ENCODE measurements at regions not wholly inside any gene's neighbourhood (a gene's known extent, or its start where the extent isn't known, plus 50 kb on each side); places are given as distances from the start of the nearest gene placed in this dataset.

- Histone ChIP-seq H3K4me1 (ENCODE audit: control insufficient read depth in 1 of 2, insufficient read depth in 1 of 2, low read depth in 1 of 2, low read length in 1 of 2) (no peaks in the 10 kb centered on the region), H3K27ac (no peak overlapping the region), H3K27me3 (no peaks in the 10 kb centered on the region), H3K4me3 (ENCODE audit: low read depth in 1 of 2, low read length in 1 of 2) (no peak overlapping the region), H3K9me3 (no peaks in the 10 kb centered on the region), H3K36me3 (no peaks in the 10 kb centered on the region)
- no peak for TF ChIP-seq CTCF (IDR thresholded peaks at IDR 0.05)
Measured at GRCh38 chr6:45783716-45784115, 231.9 kb downstream of the CLIC5 start.

GRCh38 chr6:45781890-45782289 is 233.8 kb downstream of the CLIC5 start:
- Histone ChIP-seq H3K27ac (no peak overlapping the region), H3K4me3 (ENCODE audit: low read depth in 1 of 2, low read length in 1 of 2) (no peak overlapping the region), H3K27me3 (no peaks in the 10 kb centered on the region), H3K9me3 (no peaks in the 10 kb centered on the region), H3K36me3 (no peaks in the 10 kb centered on the region), H3K4me1 (ENCODE audit: control insufficient read depth in 1 of 2, insufficient read depth in 1 of 2, low read depth in 1 of 2, low read length in 1 of 2) (no peaks in the 10 kb centered on the region)
- no peak for TF ChIP-seq CTCF (IDR thresholded peaks at IDR 0.05)

- no peak overlapping the region for H3K4me3 ChIP-seq (ENCODE audit: low read depth in 1 of 2, low read length in 1 of 2)
- TF ChIP-seq CTCF (IDR thresholded peaks at IDR 0.05) = no peak
- H3K36me3 ChIP-seq = no peaks in the 10 kb centered on the region
- no peaks in the 10 kb centered on the region for H3K27me3 ChIP-seq
- H3K27ac ChIP-seq = no peak overlapping the region
- no peaks in the 10 kb centered on the region for H3K4me1 ChIP-seq (ENCODE audit: control insufficient read depth in 1 of 2, insufficient read depth in 1 of 2, low read depth in 1 of 2, low read length in 1 of 2)
- H3K9me3 ChIP-seq = no peaks in the 10 kb centered on the region
Measured at GRCh38 chr6:45780523-45780922, 235.1 kb downstream of the CLIC5 start.

GRCh38 chr6:45775026-45775697 is 240.5 kb downstream of the CLIC5 start:
- peaks cover 15% of the 10 kb centered on the region for H3K27me3 ChIP-seq
- H3K4me1 ChIP-seq (ENCODE audit: control insufficient read depth in 1 of 2, insufficient read depth in 1 of 2, low read depth in 1 of 2, low read length in 1 of 2) = no peaks in the 10 kb centered on the region
- H3K36me3 ChIP-seq = no peaks in the 10 kb centered on the region
- H3K9me3 ChIP-seq = no peaks in the 10 kb centered on the region
- TF ChIP-seq CTCF (IDR thresholded peaks at IDR 0.05) = no peak
- H3K4me3 ChIP-seq (ENCODE audit: low read depth in 1 of 2, low read length in 1 of 2) = no peak overlapping the region
- no peak overlapping the region for H3K27ac ChIP-seq

GRCh38 chr6:45773906-45774305 is 241.8 kb downstream of the CLIC5 start:
- Histone ChIP-seq H3K4me3 (ENCODE audit: low read depth in 1 of 2, low read length in 1 of 2) (no peak overlapping the region), H3K27me3 (peaks cover 15% of the 10 kb centered on the region), H3K27ac (no peak overlapping the region), H3K9me3 (no peaks in the 10 kb centered on the region), H3K36me3 (no peaks in the 10 kb centered on the region), H3K4me1 (ENCODE audit: control insufficient read depth in 1 of 2, insufficient read depth in 1 of 2, low read depth in 1 of 2, low read length in 1 of 2) (no peaks in the 10 kb centered on the region)
- TF ChIP-seq CTCF (IDR thresholded peaks at IDR 0.05) = no peak
